ENCODE measurements at regions not wholly inside any gene's neighbourhood (a gene's known extent, or its start where the extent isn't known, plus 50 kb on each side); places are given as distances from the start of the nearest gene placed in this dataset.

- H3K36me3 ChIP-seq, result no peaks in the 10 kb centered on the region
- intact Hi-C loops (cut with DNase I; ENCODE audit: low total_unique reads), result no loop called here
- no peak overlapping the region for H3K27ac ChIP-seq
- no peaks in the 10 kb centered on the region for H3K27me3 ChIP-seq
- no peak overlapping the region for H3K4me3 ChIP-seq
- no peaks in the 10 kb centered on the region for H3K9me3 ChIP-seq
- 90 to 97% (median 92%) methylated on average over 7 of the region's 7 CpGs for WGBS, 5 donors
- DNase-seq, result no peak
- TF ChIP-seq EP300 (IDR thresholded peaks at IDR 0.05) (no peak), POLR2AphosphoS5 (IDR thresholded peaks at IDR 0.05) (no peak), POLR2A (IDR thresholded peaks at IDR 0.05) (no peak)
- TF ChIP-seq, protein P1, sequence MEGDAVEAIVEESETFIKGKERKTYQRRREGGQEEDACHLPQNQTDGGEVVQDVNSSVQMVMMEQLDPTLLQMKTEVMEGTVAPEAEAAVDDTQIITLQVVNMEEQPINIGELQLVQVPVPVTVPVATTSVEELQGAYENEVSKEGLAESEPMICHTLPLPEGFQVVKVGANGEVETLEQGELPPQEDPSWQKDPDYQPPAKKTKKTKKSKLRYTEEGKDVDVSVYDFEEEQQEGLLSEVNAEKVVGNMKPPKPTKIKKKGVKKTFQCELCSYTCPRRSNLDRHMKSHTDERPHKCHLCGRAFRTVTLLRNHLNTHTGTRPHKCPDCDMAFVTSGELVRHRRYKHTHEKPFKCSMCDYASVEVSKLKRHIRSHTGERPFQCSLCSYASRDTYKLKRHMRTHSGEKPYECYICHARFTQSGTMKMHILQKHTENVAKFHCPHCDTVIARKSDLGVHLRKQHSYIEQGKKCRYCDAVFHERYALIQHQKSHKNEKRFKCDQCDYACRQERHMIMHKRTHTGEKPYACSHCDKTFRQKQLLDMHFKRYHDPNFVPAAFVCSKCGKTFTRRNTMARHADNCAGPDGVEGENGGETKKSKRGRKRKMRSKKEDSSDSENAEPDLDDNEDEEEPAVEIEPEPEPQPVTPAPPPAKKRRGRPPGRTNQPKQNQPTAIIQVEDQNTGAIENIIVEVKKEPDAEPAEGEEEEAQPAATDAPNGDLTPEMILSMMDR (IDR thresholded peaks at IDR 0.05), result no peak
- H3K4me1 ChIP-seq, result peaks cover 0 to 17% (median 8%) of the 10 kb centered on the region in 4 donors
Measured at GRCh38 chr6:14360565-14360964, 243.0 kb downstream of the CD83 start.

GRCh38 chr6:14361297-14361696 is 243.7 kb downstream of the CD83 start:
- Histone ChIP-seq H3K27ac (no peak overlapping the region), H3K27me3 (no peaks in the 10 kb centered on the region), H3K4me1 (peaks cover 0 to 17% (median 8%) of the 10 kb centered on the region in 4 donors), H3K9me3 (no peaks in the 10 kb centered on the region), H3K36me3 (no peaks in the 10 kb centered on the region), H3K4me3 (no peak overlapping the region)
- DNase-seq, result no peak
- TF ChIP-seq EP300 (IDR thresholded peaks at IDR 0.05) (no peak), POLR2AphosphoS5 (IDR thresholded peaks at IDR 0.05) (no peak), POLR2A (IDR thresholded peaks at IDR 0.05) (no peak)
- TF ChIP-seq, protein P1 (IDR thresholded peaks at IDR 0.05), result no peak
- intact Hi-C loops (cut with DNase I; ENCODE audit: low total_unique reads), result no loop called here
- 71 to 80% (median 72%) methylated on average over 2 of the region's 2 CpGs for WGBS, 5 donors

DNA sequence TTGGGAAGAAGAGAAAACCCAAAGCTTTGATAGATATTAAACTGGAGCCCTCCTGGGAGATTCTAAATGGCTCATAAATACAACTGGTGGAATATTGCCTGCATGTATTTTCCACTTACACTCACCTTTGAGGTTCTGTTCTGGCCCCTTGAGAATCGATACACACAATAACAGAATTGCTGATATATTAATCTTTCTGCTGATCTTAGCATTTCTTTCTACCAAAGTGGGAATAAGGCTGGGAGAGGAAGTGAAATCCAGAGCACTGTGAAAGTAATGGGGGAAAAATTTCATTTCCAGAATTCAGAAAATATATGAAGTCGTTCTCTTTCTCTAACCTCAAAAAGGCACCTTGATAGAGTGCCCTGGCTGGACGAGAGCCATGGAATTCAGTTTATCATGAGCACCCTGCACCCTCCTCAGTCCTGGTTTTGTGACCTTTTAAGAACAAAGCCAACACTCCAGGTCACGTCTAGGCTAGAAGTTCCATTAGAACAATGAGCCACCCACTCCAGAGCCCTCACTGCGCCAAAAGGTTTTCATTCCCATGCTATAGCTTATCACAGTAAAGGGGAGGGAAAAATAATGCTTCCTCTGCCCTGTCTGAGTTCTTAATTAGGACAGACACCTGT is 244.5 kb downstream of the CD83 start:
- peak in 1 of 2 donors; percentile 44 for DNase-seq
- intact Hi-C loops (cut with DNase I; ENCODE audit: low total_unique reads), result no loop called here
- WGBS, 5 donors, result 42 to 65% (median 58%) methylated on average over 5 of the region's 5 CpGs
- Histone ChIP-seq H3K27ac (no peak overlapping the region), H3K4me1 (peaks cover 0 to 17% (median 8%) of the 10 kb centered on the region in 4 donors), H3K27me3 (no peaks in the 10 kb centered on the region), H3K36me3 (no peaks in the 10 kb centered on the region), H3K9me3 (no peaks in the 10 kb centered on the region), H3K4me3 (no peak overlapping the region)
- TF ChIP-seq POLR2A (IDR thresholded peaks at IDR 0.05) (no peak), POLR2AphosphoS5 (IDR thresholded peaks at IDR 0.05) (no peak), EP300 (IDR thresholded peaks at IDR 0.05) (no peak)
- TF ChIP-seq, protein P1 (IDR thresholded peaks at IDR 0.05), result no peak

- H3K4me3 ChIP-seq, result no peak overlapping the region
- intact Hi-C loops (cut with DNase I; ENCODE audit: low total_unique reads), result no loop called here
- 95 to 99% (median 96%) methylated on average over 5 of the region's 5 CpGs for WGBS, 5 donors
- H3K4me1 ChIP-seq, result peaks cover 0 to 17% (median 8%) of the 10 kb centered on the region in 4 donors
- H3K27me3 ChIP-seq, result no peaks in the 10 kb centered on the region
- TF ChIP-seq, protein P1 (IDR thresholded peaks at IDR 0.05), result no peak
- TF ChIP-seq POLR2AphosphoS5 (IDR thresholded peaks at IDR 0.05), result no peak
- no peak for TF ChIP-seq EP300 (IDR thresholded peaks at IDR 0.05)
- no peak for TF ChIP-seq POLR2A (IDR thresholded peaks at IDR 0.05)
- no peak for DNase-seq
- no peaks in the 10 kb centered on the region for H3K36me3 ChIP-seq
- H3K9me3 ChIP-seq, result no peaks in the 10 kb centered on the region
- H3K27ac ChIP-seq, result no peak overlapping the region
Measured at GRCh38 chr6:14364370-14364769, 246.8 kb downstream of the CD83 start.
